ENCODE measurements at regions not wholly inside any gene's neighbourhood (a gene's known extent, or its start where the extent isn't known, plus 50 kb on each side); places are given as distances from the start of the nearest gene placed in this dataset.

DNA sequence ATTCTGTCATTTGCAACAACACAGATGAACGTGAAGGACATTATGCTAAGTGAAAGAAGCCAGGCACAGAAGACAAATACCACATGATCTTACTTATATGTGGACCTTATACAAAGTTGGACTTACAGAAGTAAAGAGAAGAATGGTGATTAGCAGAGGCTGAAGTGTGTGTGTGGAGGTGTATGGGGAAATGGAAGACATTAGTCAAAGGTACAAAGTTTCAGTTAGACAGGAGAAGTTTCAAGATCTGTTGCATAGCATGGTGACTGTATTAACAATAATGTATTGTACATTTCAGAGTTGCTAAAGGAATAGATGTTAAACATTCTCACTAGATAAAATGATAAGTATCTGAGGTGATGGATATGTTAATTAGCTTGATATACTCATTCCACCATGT lies 124.4 kb upstream of the ADRA1D start:
- Histone ChIP-seq H3K4me1 (no peaks in the 10 kb centered on the region), H3K9me3 (no peaks in the 10 kb centered on the region), H3K27ac (no peak overlapping the region), H3K4me2 (no peak overlapping the region), H3K4me3 (no peak overlapping the region)
- ChIA-PET POLR2A (no interaction called here), CTCF (no interaction called here)
- peak; percentile 86 for FAIRE-seq
- DNase-seq (ENCODE audit: low read depth in 1 of 2, low spot score in 1 of 2) = no peak
- no peak for TF ChIP-seq TP53 (CRISPR knock-in tag; IDR thresholded peaks at IDR 0.05)
- TF ChIP-seq REST (IDR thresholded peaks at IDR 0.05) = no peak
- 20% methylated on average over 1 of the region's 1 CpG for WGBS (ENCODE audit: missing lambda C conversion rate)
- no peak for ATAC-seq

GRCh38 chr20:4371623-4372251 lies 122.7 kb upstream of the ADRA1D start:
- ChIA-PET POLR2A (no interaction called here), CTCF (no interaction called here)
- DNase-seq (ENCODE audit: low read depth in 1 of 2, low spot score in 1 of 2) (no peak), ATAC-seq (no peak; a peak in 1 of 6 replicates), FAIRE-seq (no peak)
- H3K4me3 ChIP-seq = no peak overlapping the region
- no peaks in the 10 kb centered on the region for H3K9me3 ChIP-seq
- WGBS (ENCODE audit: missing lambda C conversion rate) = 45% methylated on average over 2 of the region's 2 CpGs
- H3K4me2 ChIP-seq = no peak overlapping the region
- no peak for TF ChIP-seq BCL3 (IDR thresholded peaks at IDR 0.05)
- no peak for TF ChIP-seq CTCF (IDR thresholded peaks at IDR 0.05)
- TF ChIP-seq KDM5A (IDR thresholded peaks at IDR 0.05) = no peak
- TF ChIP-seq ELK1 (IDR thresholded peaks at IDR 0.05; ENCODE audit: low read depth, low read length) = no peak
- no peak for TF ChIP-seq POLR2AphosphoS2 (conservative IDR thresholded peaks at IDR 0.05; ENCODE audit: low read length)
- no peak for TF ChIP-seq TFCP2L1 (CRISPR knock-in tag; IDR thresholded peaks at IDR 0.05)
- TF ChIP-seq HOXB5 (CRISPR knock-in tag; IDR thresholded peaks at IDR 0.05) = no peak
- TF ChIP-seq, protein P1, sequence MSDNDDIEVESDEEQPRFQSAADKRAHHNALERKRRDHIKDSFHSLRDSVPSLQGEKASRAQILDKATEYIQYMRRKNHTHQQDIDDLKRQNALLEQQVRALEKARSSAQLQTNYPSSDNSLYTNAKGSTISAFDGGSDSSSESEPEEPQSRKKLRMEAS (IDR thresholded peaks at IDR 0.05) = no peak
- no peaks in the 10 kb centered on the region for H3K4me1 ChIP-seq
- no peak overlapping the region for H3K27ac ChIP-seq

DNA sequence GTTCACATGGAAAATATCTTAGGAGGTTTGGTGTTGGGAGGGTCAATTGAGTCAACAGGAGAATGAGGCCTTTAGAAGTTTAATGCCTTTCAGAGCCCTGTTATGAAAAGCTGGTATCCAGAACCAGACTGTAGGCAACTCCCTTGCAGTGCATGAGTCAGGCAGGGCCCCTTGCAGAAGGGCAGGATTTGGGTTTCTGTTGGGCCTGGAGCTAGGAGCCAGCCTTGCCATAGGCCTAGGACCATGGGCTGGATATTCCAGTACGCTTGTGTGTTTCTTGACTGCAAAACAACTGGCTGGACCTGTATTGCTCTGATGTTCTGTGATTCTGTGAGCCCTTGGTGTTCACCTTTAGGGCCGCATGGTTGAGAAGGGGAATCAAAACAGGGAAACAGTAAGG lies 121.8 kb upstream of the ADRA1D start:
- FAIRE-seq (no peak), DNase-seq (ENCODE audit: low read depth in 1 of 2, low spot score in 1 of 2) (no peak), ATAC-seq (no peak)
- H3K9me3 ChIP-seq = peaks cover 6% of the 10 kb centered on the region; the same call in 1 of the 3 replicates
- ChIA-PET CTCF (interaction anchor here (1.2 kb wide), 1 partner anchor 11 kb away, joined by 3 read pairs; no protein-coding TSS in a partner anchor), POLR2A (no interaction called here)
- H3K4me2 ChIP-seq = no peak overlapping the region
- no peak overlapping the region for H3K4me3 ChIP-seq
- TF ChIP-seq, protein P2, sequence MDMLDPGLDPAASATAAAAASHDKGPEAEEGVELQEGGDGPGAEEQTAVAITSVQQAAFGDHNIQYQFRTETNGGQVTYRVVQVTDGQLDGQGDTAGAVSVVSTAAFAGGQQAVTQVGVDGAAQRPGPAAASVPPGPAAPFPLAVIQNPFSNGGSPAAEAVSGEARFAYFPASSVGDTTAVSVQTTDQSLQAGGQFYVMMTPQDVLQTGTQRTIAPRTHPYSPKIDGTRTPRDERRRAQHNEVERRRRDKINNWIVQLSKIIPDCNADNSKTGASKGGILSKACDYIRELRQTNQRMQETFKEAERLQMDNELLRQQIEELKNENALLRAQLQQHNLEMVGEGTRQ (IDR thresholded peaks at IDR 0.05) = no peak
- TF ChIP-seq BHLHE40 (IDR thresholded peaks at IDR 0.05; ENCODE audit: low read depth, low read length) = no peak
- no peak for TF ChIP-seq SMC3 (IDR thresholded peaks at IDR 0.05)
- no peak for TF ChIP-seq RNF2 (IDR thresholded peaks at IDR 0.05; ENCODE audit: borderline replicate concordance, low read depth)
- no peak for TF ChIP-seq JUNB (IDR thresholded peaks at IDR 0.05)
- TF ChIP-seq EHMT2 (IDR thresholded peaks at IDR 0.05; ENCODE audit: low read depth) = no peak
- TF ChIP-seq, protein P1 (IDR thresholded peaks at IDR 0.05) = no peak
- TF ChIP-seq NR3C1 (IDR thresholded peaks at IDR 0.05) = no peak
- TF ChIP-seq MAZ (IDR thresholded peaks at IDR 0.05; ENCODE audit: borderline replicate concordance, low read depth, low read length) = no peak
- TF ChIP-seq NFE2L2 (conservative IDR thresholded peaks at IDR 0.05; ENCODE audit: low read length) = no peak
- TF ChIP-seq HOXB5 (CRISPR knock-in tag; IDR thresholded peaks at IDR 0.05) = no peak
- TF ChIP-seq RFX5 (IDR thresholded peaks at IDR 0.05) = no peak
- H3K4me1 ChIP-seq = no peaks in the 10 kb centered on the region
- 66% methylated on average over 2 of the region's 2 CpGs for WGBS (ENCODE audit: missing lambda C conversion rate)
- no peak overlapping the region for H3K27ac ChIP-seq

Data from A549 (cell line).